Nephron progenitor cell (in vitro differentiated cells): ENCODE measurements at regions not wholly inside any gene's neighbourhood (a gene's known extent, or its start where the extent isn't known, plus 50 kb on each side); places are given as distances from the start of the nearest gene placed in this dataset.

Source experiments
- DNase-seq: peaks from one replicate; pipeline ENCODE4 v3.0.0; 2021
- H3K27ac Mint-ChIP-seq: 2 replicates; pipeline ENCODE4 v1.8.0; 2021; ENCODE audit warnings: mild to moderate bottlenecking, moderate library complexity, mixed read lengths
- H3K27me3 Mint-ChIP-seq: 2 replicates; pipeline ENCODE4 v1.8.0; 2021; ENCODE audit warnings: mild to moderate bottlenecking, low read depth, mixed read lengths; ENCODE audit not compliant: poor library complexity
- H3K36me3 Mint-ChIP-seq: 2 replicates; pipeline ENCODE4 v1.8.0; 2021; ENCODE audit warnings: low read depth, mixed read lengths
- H3K4me1 Mint-ChIP-seq: 2 replicates; pipeline ENCODE4 v1.8.0; 2021; ENCODE audit warnings: mixed read lengths
- H3K4me3 Mint-ChIP-seq: 2 replicates; pipeline ENCODE4 v1.8.0; 2021; ENCODE audit warnings: mild to moderate bottlenecking, moderate library complexity, mixed read lengths
- H3K9me3 Mint-ChIP-seq: 2 replicates; pipeline ENCODE4 v1.8.0; 2021; ENCODE audit warnings: mild to moderate bottlenecking, moderate library complexity, mixed read lengths
- TF ChIP-seq, protein P1 (sequence below): fragments of 200-600 bp; sonication (generic); IDR thresholded peaks from 2 replicates; pipeline ENCODE4 v1.5.0; 2021; ENCODE audit warnings: antibody characterized with exemption

DNA sequence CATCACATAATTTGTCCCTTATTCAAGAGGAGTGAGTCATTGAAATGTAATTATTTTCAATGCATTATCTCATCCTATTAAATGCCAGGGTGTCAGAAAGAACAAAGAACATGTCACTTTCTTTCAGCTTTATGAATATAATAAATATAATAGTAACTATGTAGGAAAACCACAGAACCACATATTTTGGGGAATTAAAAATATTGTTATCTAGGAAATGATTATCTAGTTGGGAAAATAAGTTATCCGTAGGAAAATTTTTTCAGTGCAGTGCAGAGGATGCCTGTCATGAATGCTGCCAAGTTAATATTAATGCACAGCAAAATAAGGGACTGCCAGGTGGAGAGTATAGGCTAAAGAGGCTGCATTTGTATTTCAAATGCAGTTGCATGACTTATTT lies 844.8 kb downstream of the MAT2B start:
- H3K4me1 Mint-ChIP-seq: peaks cover 50% of the 10 kb centered on the region
- H3K36me3 Mint-ChIP-seq: no peaks in the 10 kb centered on the region
- no peaks in the 10 kb centered on the region for H3K27me3 Mint-ChIP-seq
- no peak for DNase-seq
- peak overlapping the region; percentile 23 for H3K27ac Mint-ChIP-seq
- TF ChIP-seq, protein P1, sequence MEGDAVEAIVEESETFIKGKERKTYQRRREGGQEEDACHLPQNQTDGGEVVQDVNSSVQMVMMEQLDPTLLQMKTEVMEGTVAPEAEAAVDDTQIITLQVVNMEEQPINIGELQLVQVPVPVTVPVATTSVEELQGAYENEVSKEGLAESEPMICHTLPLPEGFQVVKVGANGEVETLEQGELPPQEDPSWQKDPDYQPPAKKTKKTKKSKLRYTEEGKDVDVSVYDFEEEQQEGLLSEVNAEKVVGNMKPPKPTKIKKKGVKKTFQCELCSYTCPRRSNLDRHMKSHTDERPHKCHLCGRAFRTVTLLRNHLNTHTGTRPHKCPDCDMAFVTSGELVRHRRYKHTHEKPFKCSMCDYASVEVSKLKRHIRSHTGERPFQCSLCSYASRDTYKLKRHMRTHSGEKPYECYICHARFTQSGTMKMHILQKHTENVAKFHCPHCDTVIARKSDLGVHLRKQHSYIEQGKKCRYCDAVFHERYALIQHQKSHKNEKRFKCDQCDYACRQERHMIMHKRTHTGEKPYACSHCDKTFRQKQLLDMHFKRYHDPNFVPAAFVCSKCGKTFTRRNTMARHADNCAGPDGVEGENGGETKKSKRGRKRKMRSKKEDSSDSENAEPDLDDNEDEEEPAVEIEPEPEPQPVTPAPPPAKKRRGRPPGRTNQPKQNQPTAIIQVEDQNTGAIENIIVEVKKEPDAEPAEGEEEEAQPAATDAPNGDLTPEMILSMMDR: no peak
- H3K4me3 Mint-ChIP-seq: no peak overlapping the region
- no peaks in the 10 kb centered on the region for H3K9me3 Mint-ChIP-seq

DNA sequence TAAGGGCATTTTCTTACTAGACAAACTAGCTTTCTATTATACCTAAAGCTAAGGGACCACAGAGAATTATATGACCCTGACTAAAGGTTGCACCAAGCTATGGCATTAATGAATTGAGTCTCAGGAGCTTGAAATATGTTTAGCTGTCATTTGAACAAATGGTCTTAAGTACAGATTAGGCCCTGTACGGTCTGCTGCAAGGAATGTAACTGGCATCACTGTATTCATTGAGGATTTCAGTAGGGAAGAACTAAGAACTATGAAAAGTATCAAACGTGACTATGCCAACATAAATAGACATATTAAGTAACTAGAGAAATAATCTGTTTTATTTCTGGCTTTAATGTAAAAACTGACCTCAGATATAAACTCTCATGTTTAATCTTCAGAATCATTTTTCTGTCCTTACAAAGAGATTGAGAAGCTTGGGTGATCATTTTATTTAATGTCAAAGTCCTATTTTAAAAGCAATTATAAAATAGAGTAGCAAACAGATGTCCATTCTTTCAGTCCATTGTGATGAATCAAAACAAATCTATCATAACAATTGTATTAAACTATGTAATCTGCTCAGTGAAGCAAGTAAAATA lies 845.9 kb downstream of the MAT2B start:
- DNase-seq: no peak
- TF ChIP-seq, protein P1: no peak
- Mint-ChIP-seq H3K9me3 (no peaks in the 10 kb centered on the region), H3K4me3 (no peak overlapping the region), H3K36me3 (no peaks in the 10 kb centered on the region), H3K27me3 (no peaks in the 10 kb centered on the region), H3K4me1 (peaks cover 47% of the 10 kb centered on the region), H3K27ac (peak overlapping the region; percentile 23)

DNA sequence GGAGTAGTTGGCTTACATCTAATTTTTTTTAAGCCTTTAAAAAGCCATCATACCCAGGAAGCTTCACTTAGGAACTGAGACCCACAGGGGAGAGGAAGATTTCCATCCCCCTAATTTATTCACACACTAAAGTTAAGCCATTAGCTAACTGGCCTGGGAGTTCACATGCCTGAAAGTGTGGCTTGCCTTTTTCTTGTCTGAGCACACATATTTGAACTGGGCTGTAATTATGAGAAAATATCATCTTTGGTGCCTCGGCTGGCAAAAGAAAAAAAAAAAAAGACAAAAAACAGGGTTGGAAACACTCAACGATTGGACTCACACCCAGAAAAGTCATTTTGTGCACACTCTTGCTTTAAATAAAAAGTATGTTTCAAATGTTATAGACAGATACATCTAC lies 847.3 kb downstream of the MAT2B start:
- Mint-ChIP-seq H3K9me3 (no peaks in the 10 kb centered on the region), H3K4me1 (peaks cover 40% of the 10 kb centered on the region), H3K27me3 (no peaks in the 10 kb centered on the region), H3K36me3 (no peaks in the 10 kb centered on the region), H3K27ac (no peak overlapping the region), H3K4me3 (no peak overlapping the region)
- no peak for DNase-seq
- TF ChIP-seq, protein P1: no peak

DNA sequence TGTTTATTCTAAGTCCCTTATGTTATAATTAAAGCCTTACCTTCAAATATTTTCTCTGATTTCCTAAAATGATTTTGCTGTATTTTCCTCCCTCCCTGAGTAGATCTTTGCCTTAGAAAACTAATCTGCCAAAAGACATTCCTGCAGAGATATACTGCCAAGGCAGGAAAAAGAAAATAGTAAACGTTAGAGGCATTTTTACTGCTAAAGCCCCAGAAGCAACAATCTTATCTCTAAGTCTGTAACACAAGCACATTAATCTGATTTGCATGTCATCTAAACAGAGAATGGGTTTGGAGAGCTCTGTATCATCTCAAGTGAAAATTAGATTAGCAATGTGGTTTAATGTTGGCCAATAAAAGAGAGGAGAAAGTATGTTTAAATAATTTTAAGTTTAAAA lies 847.7 kb downstream of the MAT2B start:
- H3K27ac Mint-ChIP-seq: peak overlapping the region; percentile 93
- no peak for DNase-seq
- H3K27me3 Mint-ChIP-seq: no peaks in the 10 kb centered on the region
- TF ChIP-seq, protein P1: no peak
- peaks cover 40% of the 10 kb centered on the region for H3K4me1 Mint-ChIP-seq
- H3K9me3 Mint-ChIP-seq: no peaks in the 10 kb centered on the region
- H3K4me3 Mint-ChIP-seq: no peak overlapping the region
- no peaks in the 10 kb centered on the region for H3K36me3 Mint-ChIP-seq

DNA sequence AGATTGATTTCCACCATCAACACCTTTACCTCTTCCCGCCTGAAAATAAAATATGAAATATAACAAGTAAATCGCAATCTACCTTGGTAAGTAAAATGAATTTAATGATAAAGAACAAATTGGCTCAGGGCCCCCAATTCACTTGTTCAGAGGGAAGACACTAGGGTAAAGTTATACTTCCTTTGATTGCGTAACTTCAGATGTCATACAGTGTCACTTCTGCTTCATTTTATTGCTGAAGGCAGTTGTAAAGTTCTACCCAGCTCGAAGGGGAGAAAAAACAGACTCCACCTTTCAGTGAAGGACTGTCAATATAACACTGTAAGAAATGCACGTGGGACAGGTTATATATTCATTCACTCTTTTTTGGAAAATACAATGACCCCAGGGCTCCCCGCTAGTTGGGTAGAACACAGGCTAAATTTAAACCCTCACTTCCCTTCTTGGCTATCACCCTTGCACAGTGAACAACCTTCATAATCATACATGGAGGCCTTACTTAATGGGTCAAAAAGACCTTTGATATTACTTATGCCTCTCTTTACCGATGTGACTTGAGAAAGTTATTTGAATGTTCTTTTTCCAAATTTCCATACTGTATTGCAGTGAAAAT lies 848.8 kb downstream of the MAT2B start:
- no peak for DNase-seq
- TF ChIP-seq, protein P1: no peak
- Mint-ChIP-seq H3K27me3 (no peaks in the 10 kb centered on the region), H3K4me3 (no peak overlapping the region), H3K36me3 (no peaks in the 10 kb centered on the region), H3K9me3 (no peaks in the 10 kb centered on the region), H3K27ac (no peak overlapping the region), H3K4me1 (peaks cover 40% of the 10 kb centered on the region)

DNA sequence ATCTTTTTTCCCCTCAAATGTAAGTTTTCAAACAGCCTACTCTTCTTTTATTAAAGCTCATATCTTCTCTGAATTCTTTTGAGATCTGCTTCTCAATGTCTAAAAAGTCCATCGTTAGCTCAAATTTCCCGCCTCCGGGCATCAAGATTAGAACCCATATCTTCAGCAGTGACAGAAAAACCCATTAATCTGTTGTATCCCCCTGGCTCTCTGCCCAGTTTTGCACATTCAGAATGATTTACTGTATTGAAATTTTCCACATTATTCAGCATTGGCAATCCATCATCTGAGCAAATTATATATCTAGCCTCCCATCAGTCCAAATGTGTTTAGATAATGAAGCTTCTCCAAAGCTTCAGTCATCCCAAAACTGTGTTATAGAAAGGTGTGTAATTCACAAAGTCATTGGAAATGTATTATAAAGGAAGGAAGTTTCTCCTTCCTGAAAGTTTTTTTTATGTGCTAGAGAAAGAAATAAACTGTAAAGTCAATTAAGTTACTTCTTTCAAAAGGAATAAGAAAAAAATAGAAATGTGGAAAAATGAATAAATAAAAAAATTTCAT lies 849.9 kb downstream of the MAT2B start:
- H3K4me3 Mint-ChIP-seq: no peak overlapping the region
- H3K27ac Mint-ChIP-seq: no peak overlapping the region
- H3K4me1 Mint-ChIP-seq: peaks cover 38% of the 10 kb centered on the region
- TF ChIP-seq, protein P1: no peak
- no peaks in the 10 kb centered on the region for H3K27me3 Mint-ChIP-seq
- H3K9me3 Mint-ChIP-seq: no peaks in the 10 kb centered on the region
- DNase-seq: no peak
- no peaks in the 10 kb centered on the region for H3K36me3 Mint-ChIP-seq
